Hematopoietic multipotent progenitor cell treated with erythropoietin and hydrocortisone succinate and interleukin-3 and kit ligand, for 4 days (in vitro differentiated cells): ENCODE measurements at regions not wholly inside any gene's neighbourhood (a gene's known extent, or its start where the extent isn't known, plus 50 kb on each side); places are given as distances from the start of the nearest gene placed in this dataset.

Experiments
- DNase-seq: peaks from one replicate; pipeline ENCODE4 v3.0.0-alpha.2; 2015

DNA sequence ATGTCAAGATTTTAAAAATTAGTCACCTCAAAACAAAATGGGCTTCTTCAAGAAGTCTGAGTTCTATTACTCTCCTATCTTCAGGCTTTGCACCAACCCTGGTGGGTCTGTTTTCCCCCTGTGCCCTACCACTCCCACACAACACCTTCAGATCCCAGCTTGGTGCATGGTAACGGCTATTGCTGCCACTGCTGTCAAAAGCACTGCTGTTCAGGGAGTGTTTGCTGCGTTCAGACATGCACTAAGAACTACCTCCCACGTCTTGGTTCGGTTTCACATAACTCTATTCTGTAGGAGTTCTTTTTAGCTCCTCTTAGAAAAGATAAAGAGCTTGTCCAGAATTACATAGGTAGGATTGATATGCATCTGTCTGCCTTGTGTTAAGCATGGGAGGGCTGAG lies 799.2 kb downstream of the NR2F2 start:
- no peak for DNase-seq

DNA sequence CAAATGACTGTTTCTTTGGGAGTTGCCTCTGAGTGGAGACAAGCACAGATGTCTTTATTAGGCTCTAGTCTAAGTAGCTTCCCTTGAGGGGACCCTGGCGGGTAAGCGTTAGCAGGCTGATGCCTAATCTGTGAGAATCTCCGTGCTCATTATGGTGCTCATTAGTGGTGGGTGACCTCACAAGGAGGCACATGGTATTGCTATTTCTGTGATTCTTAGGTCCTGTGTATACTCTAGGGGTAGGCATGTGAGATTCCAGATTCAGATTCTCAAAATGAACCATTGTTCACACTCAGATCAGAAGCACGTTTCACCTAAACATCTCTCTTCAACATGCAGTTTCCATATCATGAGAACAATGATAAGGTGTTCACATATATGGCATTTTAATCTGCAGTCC lies 809.7 kb downstream of the NR2F2 start:
- no peak for DNase-seq

GRCh38 chr15:97141360-97141759 lies 810.9 kb downstream of the NR2F2 start:
- DNase-seq: no peak

DNA sequence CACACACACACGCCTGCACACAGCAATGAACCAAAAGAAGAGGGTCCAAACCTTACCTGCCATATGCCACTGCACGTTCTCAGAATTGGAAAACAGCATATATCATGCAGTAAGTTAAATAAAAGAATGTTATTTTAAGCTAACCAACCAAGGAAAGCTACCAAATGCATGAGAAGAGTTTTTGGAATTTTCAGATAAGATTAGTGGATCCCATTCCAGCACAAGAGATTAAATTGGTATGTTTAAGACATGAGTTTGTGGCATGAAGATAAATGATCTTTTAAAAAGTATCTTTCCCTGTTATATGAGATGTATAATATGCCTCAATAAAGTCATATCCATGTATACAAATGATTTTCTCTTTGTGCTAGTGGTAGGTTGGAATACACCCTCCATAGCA lies 811.4 kb downstream of the NR2F2 start:
- no peak for DNase-seq

- no peak for DNase-seq
These were observed 813.3 kb downstream of the NR2F2 start for GRCh38 chr15:97143592-97144376.

DNA sequence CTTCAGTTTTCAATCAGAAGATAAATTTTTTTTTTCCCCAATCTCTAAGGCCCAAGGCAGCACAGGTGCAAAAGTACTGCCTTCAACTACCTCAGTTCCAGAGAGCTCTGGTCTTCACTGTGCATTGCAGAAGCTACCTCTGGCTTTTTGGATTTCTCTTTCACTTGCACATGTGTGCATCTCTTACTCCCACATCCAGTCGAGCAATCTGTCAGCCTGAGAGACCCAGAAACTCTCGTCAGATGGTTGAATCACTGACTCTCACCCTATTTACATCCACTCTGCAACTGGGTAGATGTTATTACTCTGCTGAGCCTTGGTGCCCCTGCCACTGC lies 813.8 kb downstream of the NR2F2 start:
- DNase-seq: no peak

- DNase-seq: no peak
These were observed 813.3 kb upstream of the ARRDC4 start for GRCh38 chr15:97146929-97147870.

DNA sequence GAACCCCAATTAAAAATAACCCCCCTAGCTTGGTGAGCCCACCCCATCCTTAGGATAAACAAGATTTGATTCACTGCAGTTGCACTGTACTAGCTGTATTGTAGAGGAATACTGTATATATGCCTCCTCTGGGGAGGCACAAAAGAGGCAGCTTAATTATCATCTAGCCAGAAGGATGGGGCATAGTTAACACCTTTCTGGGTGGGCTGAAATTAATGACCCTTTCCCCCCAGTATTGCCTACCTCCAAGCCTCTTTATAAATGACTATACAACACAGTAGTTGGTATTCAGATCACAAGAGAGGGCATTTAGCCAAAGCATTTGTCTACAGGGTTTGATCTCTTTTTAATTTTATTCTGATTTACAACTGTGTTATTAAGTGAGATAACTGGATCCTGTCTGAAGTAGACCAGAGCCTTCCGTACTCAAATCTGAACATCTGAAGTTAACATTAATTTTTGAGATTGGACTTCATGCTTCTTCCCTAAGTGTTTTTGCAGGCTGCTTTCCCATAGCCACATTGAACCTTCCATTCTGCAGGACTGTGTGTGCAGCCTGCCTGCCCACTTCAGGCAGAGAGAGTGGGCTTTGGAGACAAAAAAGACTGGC lies 807.0 kb upstream of the ARRDC4 start:
- no peak for DNase-seq

DNA sequence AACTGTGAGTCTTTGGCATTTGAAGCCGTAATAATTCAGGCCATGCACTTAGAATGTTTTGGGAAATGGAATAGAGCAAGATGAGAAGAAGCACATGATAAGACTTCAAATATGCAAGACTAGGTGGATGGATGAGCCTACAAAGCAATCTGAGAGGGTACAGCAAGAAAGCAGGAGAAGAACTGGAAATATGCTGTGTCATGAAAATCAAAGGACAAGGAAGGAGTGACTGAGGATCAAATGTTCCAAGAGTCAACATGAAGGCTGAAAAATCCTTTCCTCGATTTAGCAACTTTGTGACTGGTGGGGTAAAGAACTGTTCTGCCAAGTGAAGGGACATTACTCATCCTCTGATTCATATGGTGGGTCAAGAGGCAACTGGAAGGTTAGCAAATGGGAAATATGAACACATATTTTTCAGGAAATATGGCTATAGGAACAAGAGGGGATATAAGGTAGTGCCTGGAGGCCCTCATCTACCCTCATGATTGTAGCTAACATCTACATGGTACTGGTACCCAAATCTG lies 803.7 kb upstream of the ARRDC4 start:
- no peak for DNase-seq

DNA sequence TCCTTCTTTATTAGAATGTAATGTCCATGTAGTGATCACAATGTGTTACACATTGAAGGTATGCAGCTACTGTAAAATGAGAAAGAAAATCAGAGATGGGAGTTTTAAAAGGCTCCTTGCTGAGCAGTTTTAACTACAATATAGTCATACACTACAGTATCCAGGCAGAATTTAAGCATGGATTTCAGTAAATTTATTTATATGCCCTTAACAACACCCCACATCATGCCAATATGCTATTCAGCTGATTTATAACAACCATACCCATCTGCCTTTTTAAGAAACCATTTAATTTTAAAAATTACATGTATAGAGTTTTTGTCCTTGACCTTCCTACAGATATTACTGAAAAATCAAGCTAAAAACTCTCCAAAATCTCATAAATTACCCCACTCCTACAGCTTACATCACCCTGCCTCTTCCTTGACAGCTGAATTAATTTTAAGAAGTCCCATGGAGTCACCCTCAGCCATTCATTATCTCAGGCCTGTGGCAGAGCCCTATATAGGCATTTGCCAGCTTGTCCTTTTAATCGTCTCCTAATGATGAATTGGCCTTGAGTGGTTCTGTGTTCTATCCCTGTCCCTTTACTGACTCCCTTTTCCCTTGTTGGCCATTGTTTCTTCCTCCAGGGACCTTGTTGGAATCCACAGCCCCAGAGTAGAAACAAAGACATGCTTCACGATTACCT lies 797.6 kb upstream of the ARRDC4 start:
- DNase-seq: no peak

DNA sequence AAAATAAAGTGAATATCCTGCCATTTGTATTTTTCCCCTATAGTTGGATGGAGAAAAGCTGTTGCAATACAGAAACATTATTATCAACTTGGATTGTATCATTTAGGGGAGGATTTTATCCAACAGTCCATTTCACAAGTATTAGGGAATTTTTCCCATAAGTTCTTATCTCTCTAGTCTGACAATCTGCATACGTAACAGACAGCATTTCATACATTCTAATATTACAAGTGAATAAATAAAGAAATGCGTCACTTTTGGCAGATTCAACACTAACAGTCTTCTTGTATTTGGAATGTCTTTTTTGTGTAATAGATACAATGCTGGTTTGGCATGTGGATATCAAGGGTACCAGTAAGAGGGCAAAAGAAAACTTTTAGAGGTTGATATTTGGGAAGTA lies 795.3 kb upstream of the ARRDC4 start:
- DNase-seq: no peak

DNA sequence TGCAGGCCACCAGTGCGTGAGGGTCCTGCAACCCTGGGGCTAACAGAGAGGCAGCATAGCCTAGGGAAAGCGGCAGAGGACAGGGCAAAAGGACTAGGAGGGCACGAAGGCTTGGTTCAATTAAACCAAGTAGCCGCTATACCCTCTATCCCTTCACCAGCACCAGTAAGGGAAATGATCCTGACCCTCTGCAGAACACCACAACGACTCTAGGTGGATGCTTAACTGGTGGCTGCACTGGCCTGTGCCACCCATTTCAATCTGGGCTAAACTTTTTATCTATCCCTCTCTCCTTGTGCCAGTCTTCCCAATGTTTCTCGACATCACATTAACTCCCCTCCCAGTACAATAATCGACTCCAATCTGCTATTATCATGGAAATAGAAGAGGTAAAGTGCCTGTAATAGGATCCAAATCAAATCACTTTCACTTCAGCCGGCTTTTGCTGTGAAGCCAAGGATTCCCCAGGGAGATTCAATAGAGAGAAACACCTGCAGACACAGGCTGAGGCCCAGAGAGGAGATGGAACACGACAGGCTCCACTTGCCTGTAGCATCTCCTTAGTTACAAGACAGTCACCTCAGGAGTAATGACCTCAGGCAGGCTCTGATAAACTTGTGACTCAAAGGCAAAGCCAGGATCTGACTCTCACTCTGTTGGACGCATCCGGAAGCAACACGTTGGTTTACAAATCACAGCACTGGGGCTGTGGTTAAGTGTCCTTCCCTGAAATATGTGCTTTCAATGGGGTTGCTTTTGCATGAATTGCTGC lies 791.6 kb upstream of the ARRDC4 start:
- no peak for DNase-seq

DNA sequence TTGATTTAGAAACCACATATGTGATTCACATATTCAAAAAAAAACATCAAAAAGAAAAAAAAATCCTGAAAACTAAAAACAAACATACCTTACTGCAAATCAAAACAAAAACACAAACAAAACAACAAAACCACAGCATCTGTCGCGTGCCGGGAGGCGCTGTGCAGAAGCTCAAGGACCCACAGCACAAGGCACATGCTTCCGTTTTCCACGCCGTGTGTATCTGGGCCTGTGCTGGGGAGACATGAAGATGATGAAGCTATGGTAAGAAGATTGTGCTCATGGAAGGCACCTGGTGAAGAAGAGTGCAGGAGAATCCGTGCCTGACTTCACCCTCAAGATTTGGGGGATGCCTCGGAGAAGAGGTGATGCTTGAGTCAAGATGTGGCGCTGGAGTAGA lies 788.9 kb upstream of the ARRDC4 start:
- DNase-seq: no peak

DNA sequence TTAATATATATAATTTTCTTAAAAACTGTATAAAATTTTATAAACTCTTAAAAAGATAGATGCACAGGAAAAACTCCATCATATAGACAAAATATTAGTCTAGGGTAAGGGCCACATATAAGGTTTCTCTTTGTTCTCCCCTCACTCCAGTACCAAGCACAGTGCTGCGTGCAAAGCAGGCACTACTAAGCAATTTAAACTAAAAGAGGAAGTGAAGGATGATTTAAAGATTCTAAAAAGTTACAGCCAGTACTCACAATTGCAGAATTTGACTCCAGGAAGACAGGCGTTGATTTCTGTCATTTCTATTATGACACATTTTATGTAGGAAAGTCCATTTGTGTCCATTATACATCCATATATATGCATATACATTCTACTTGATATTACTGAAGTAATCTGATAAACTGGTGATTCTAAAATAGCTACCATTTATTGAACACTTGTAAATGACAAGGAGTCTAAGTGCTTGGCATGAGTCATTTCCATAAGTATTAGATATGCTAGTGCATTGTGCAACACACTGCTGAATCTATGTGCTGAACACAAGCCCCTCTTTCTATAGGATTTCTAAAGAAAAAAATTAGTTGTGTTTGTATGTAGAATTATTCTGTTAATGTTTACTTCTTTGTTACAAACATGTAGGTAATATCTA lies 785.5 kb upstream of the ARRDC4 start:
- no peak for DNase-seq

DNA sequence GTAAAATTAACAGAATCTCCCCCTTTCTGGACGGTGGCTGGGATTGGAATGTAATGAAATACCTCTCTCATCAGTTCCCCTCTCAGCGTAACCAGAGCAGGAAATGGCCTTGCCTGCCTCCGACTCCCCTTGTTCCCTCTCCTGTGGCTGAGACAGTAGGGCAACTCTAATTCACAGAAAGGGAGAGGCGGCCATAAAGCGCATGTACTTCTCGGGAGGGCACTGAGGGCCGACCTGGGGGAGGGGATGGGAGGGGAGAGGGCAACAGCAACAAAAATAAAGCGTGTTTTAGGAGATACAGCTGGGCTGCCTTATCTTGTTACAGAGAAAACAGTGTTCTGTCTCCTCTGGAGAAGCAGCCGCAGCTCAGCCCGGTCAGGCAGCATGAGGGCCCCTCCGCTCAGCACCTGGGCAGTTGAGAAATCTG lies 783.3 kb upstream of the ARRDC4 start:
- no peak for DNase-seq

GRCh38 chr15:97182581-97182980 lies 777.9 kb upstream of the ARRDC4 start:
- no peak for DNase-seq

GRCh38 chr15:97189162-97189780 lies 771.2 kb upstream of the ARRDC4 start:
- no peak for DNase-seq

- no peak for DNase-seq
These were observed 765.8 kb upstream of the ARRDC4 start for GRCh38 chr15:97194750-97195149.

DNA sequence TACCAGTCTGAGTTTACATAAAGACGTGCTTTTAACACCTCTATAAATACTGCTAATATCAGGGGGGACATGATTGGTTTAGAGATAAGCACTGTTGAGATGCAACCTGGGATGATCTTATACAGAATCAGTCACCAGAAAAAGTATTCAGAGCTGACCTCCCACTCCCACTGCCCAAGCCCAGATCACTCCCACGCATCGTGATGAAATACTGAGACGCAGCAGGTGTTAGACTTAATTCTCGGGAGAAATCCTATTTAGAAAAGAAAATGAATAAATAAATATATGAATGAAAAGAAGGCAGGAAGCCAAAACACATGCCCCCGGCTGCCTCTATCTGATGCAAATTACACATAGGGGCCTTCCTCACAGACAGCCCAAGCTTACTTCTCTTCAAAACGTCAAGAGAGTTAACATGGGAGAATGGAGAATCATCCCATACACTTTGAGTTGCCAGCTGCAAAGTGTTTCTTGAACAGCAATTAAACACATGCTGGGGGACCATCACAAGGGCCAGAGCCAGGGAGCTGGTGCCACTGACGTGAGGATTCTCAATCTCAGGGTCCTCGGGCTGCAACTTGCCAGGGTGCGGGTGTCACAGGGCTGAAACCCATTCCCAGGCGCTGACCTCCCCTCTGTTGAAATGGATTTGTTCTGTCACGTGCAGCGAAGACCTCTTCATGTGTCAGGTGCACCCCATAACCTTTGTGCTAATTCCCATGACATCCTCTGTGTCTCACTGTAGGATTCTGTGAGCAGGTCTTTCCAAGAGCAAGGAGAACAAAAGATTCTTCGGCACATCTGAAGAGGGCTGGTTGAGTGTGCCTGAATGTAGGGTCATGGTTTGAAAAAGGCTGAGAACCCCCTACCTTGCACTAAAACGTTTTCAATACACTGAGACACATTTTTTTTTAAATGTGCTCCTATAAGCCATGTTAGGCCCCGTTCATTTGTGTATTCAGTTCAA lies 764.2 kb upstream of the ARRDC4 start:
- DNase-seq: no peak
